OCI-LY1 (cell line): ENCODE measurements at regions not wholly inside any gene's neighbourhood (a gene's known extent, or its start where the extent isn't known, plus 50 kb on each side); places are given as distances from the start of the nearest gene placed in this dataset.

Experiments used
- EZH2 ChIP-seq: fragments of 200-600 bp; sonication (generic), shearing (Covaris generic); IDR thresholded peaks from 2 replicates; pipeline ENCODE4 v1.8.0; 2017; ENCODE audit warnings: borderline replicate concordance, mixed run types, mild to moderate bottlenecking, antibody characterized with exemption, low read length, moderate library complexity, mixed read lengths
- TF ChIP-seq, protein P1 (sequence below): fragments of 200-600 bp; sonication (generic), shearing (Covaris generic); IDR thresholded peaks from 2 replicates; pipeline ENCODE4 v1.5.1; 2017; ENCODE audit warnings: mild to moderate bottlenecking, antibody characterized with exemption, low read length, moderate library complexity, mixed read lengths

GRCh38 chr3:194760494-194761137 is 74.9 kb downstream of the FAM43A start:
- TF ChIP-seq, protein P1, sequence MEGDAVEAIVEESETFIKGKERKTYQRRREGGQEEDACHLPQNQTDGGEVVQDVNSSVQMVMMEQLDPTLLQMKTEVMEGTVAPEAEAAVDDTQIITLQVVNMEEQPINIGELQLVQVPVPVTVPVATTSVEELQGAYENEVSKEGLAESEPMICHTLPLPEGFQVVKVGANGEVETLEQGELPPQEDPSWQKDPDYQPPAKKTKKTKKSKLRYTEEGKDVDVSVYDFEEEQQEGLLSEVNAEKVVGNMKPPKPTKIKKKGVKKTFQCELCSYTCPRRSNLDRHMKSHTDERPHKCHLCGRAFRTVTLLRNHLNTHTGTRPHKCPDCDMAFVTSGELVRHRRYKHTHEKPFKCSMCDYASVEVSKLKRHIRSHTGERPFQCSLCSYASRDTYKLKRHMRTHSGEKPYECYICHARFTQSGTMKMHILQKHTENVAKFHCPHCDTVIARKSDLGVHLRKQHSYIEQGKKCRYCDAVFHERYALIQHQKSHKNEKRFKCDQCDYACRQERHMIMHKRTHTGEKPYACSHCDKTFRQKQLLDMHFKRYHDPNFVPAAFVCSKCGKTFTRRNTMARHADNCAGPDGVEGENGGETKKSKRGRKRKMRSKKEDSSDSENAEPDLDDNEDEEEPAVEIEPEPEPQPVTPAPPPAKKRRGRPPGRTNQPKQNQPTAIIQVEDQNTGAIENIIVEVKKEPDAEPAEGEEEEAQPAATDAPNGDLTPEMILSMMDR = no peak
- no peak for TF ChIP-seq EZH2
